SJSA1 (cell line): ENCODE measurements at regions not wholly inside any gene's neighbourhood (a gene's known extent, or its start where the extent isn't known, plus 50 kb on each side); places are given as distances from the start of the nearest gene placed in this dataset.

ENCODE experiments used
- DNase-seq, 2 experiments: peaks; one replicate each; pipeline ENCODE4 v3.0.0-alpha.2; 2015 to 2020; ENCODE audit warnings: low spot score in 2 of 2, low read depth in 1 of 2
- H3K27ac ChIP-seq: fragments of 250-450 bp; sonication (Bioruptor Pico); 2 replicates; pipeline ENCODE4 v1.5.1; 2020; ENCODE audit warnings: mild to moderate bottlenecking, moderate library complexity
- H3K27me3 ChIP-seq: fragments of 250-450 bp; sonication (Bioruptor Pico); replicated peaks from 2 replicates; pipeline ENCODE4 v1.5.1; 2020; ENCODE audit warnings: mild to moderate bottlenecking, moderate library complexity
- H3K36me3 ChIP-seq: fragments of 250-450 bp; sonication (Bioruptor Pico); 2 replicates; pipeline ENCODE4 v1.5.1; 2020; ENCODE audit warnings: mild to moderate bottlenecking
- H3K4me1 ChIP-seq: fragments of 250-450 bp; sonication (Bioruptor Pico); replicated peaks from 2 replicates; pipeline ENCODE4 v1.6.1; 2021; ENCODE audit warnings: mild to moderate bottlenecking
- H3K4me3 ChIP-seq: fragments of 250-450 bp; sonication (Bioruptor Pico); 2 replicates; pipeline ENCODE4 v1.5.1; 2020; ENCODE audit warnings: mild to moderate bottlenecking
- H3K9me3 ChIP-seq: fragments of 250-450 bp; sonication (Bioruptor Pico); replicated peaks from 2 replicates; pipeline ENCODE4 v1.5.1; 2020; ENCODE audit warnings: mild to moderate bottlenecking

GRCh38 chr12:93152617-93153016, 223.5 kb upstream of the EEA1 start:
- Histone ChIP-seq H3K4me1 (no peaks in the 10 kb centered on the region), H3K27me3 (no peaks in the 10 kb centered on the region), H3K9me3 (no peaks in the 10 kb centered on the region), H3K27ac (no peak overlapping the region), H3K4me3 (no peak overlapping the region), H3K36me3 (no peaks in the 10 kb centered on the region)
- DNase-seq, result no peak

DNA sequence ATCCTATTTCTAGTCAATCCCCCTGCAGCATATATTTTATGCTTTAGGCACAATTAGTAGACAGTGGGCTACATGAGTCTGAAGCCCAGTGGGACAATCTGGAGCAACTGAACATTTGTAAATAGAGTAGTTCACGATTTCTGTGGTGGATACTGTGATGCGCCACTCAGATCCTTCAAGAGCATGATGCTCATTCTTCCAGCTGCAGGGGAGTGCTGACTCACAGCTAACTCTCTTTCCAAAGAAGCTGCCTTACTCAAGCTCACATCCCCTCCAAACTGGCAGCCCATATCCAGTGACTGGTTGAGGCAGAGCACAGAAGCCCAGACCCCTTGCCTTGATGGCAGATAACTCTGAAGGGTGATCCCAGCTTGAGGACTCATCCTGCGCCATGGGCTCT, 224.2 kb upstream of the EEA1 start:
- DNase-seq, result no peak
- H3K36me3 ChIP-seq, result no peaks in the 10 kb centered on the region

DNA sequence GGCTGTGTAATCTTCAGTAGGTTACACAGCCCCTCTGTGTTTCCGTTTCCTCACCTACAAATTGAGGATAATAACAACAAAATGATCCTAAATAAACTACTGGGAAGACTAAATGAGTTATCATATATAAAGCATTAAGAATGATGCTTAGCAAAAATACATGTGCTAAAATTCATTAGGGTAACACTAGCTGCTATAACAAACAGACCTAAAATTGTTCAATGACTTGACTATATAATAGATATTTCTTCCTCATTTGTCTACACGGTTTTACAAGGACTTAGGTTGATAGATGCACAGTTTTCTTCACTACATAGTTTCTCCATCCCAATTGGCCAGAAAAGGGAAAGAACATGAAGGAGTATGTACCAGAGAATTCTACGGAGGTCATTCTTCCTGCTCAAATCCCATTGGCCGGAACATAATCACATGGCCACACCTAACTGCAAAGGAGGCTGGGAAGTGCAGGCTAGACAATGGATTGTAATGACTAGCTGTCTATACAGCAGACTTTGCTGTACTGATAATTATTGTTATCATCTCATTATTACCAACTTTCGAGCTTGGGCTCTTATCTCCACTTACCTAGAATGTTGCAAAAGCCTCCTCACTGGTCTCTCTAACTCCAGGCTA, 223.5 kb upstream of the NUDT4 start:
- Histone ChIP-seq H3K9me3 (no peaks in the 10 kb centered on the region), H3K27me3 (no peaks in the 10 kb centered on the region), H3K36me3 (no peaks in the 10 kb centered on the region), H3K4me3 (no peak overlapping the region), H3K4me1 (no peaks in the 10 kb centered on the region), H3K27ac (no peak overlapping the region)
- DNase-seq, result no peak

More for the DNA sequence above, 224.2 kb upstream of the EEA1 start:
- no peaks in the 10 kb centered on the region for H3K4me1 ChIP-seq
- no peaks in the 10 kb centered on the region for H3K27me3 ChIP-seq
- no peak overlapping the region for H3K4me3 ChIP-seq
- H3K9me3 ChIP-seq, result no peaks in the 10 kb centered on the region
- H3K27ac ChIP-seq, result no peak overlapping the region

DNA sequence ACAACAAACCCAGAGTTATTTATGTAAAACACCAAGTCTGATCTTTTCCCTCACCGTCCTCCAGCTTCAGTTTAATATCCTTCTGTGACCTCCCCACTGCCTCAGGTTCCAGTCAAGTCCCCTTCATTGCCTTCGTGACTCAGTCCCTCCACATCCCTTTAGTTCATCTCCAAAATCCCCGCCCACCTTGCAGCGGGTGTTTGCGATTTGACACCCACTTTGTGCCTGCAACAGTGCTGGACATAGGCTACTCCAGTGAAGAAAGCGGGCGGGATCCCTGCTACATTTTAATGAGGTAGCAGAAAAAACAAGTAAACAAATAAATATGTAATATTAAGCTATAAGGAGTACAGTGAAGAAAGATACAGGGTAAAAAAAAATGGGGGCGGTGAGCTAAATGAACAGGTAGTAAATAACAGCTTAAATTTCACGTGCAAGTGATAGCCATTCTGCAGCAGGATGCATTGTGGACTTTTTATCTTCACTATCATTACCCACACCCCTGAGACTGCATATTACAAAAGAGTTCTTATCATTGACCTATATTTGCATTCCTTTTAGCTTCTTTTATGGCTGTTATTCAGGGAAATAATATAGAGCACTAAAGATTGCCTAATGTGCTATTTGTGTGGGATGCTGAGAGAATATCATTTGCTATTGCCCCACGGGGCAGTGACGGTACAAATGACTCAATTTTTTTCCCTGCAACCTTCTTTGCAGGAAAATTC, 222.8 kb upstream of the NUDT4 start:
- DNase-seq, result no peak

GRCh38 chr12:93156086-93156716, 221.5 kb upstream of the NUDT4 start:
- H3K27ac ChIP-seq, result no peak overlapping the region
- H3K4me1 ChIP-seq, result no peaks in the 10 kb centered on the region
- DNase-seq, result no peak
- H3K4me3 ChIP-seq, result no peak overlapping the region
- H3K27me3 ChIP-seq, result no peaks in the 10 kb centered on the region
- H3K36me3 ChIP-seq, result no peaks in the 10 kb centered on the region
- H3K9me3 ChIP-seq, result no peaks in the 10 kb centered on the region

More for the DNA sequence above, 222.8 kb upstream of the NUDT4 start:
- Histone ChIP-seq H3K9me3 (no peaks in the 10 kb centered on the region), H3K4me3 (no peak overlapping the region), H3K27ac (no peak overlapping the region), H3K36me3 (no peaks in the 10 kb centered on the region), H3K27me3 (no peaks in the 10 kb centered on the region), H3K4me1 (no peaks in the 10 kb centered on the region)

- Histone ChIP-seq H3K9me3 (no peaks in the 10 kb centered on the region), H3K27ac (no peak overlapping the region), H3K4me1 (no peaks in the 10 kb centered on the region), H3K36me3 (no peaks in the 10 kb centered on the region), H3K4me3 (no peak overlapping the region), H3K27me3 (no peaks in the 10 kb centered on the region)
- DNase-seq, result no peak
Measured at GRCh38 chr12:93157279-93157678, 220.4 kb upstream of the NUDT4 start.

- no peak overlapping the region for H3K27ac ChIP-seq
- DNase-seq, result no peak
- H3K27me3 ChIP-seq, result no peaks in the 10 kb centered on the region
- no peak overlapping the region for H3K4me3 ChIP-seq
- no peaks in the 10 kb centered on the region for H3K36me3 ChIP-seq
- no peaks in the 10 kb centered on the region for H3K4me1 ChIP-seq
- H3K9me3 ChIP-seq, result no peaks in the 10 kb centered on the region
Measured at GRCh38 chr12:93158065-93158843, 219.5 kb upstream of the NUDT4 start.

DNA sequence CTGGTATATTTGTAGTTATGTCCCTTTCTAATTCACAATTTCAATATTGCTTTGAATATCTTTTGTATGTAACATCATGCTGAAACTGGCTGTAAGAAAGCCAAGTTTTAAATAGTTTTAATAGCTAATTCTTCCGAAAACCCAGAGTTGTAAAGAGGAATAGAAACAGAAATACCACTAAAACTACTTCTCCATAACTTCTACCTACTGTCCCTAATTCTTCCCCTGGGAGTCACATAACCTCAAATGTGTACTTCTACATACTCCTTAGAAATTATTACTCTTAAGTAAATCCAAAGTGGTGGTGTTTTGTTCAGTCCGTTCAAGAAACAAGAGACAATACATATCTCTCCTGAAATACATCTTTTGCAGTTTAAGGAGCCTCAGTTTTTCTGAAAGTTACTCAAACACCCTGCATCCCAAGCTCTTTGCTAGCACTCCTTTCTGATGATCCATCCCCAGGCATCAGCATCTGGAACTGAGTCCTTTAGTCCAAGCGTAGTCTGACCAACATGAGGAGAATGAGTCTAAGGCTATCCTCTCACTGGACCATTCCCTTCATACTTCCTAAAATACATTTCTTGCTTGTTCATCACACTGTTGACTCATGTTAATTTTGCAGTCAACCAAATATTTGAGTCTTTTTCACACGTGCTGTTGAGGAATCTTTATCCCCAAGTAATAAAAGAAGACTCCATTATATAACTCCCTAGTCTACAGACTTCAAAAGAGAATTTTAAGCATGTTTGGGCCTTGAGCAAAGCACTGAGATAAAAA, 214.3 kb upstream of the NUDT4 start:
- no peak for DNase-seq
- no peaks in the 10 kb centered on the region for H3K9me3 ChIP-seq
- H3K4me3 ChIP-seq, result no peak overlapping the region
- H3K4me1 ChIP-seq, result no peaks in the 10 kb centered on the region
- H3K36me3 ChIP-seq, result no peaks in the 10 kb centered on the region
- H3K27me3 ChIP-seq, result no peaks in the 10 kb centered on the region
- no peak overlapping the region for H3K27ac ChIP-seq

DNA sequence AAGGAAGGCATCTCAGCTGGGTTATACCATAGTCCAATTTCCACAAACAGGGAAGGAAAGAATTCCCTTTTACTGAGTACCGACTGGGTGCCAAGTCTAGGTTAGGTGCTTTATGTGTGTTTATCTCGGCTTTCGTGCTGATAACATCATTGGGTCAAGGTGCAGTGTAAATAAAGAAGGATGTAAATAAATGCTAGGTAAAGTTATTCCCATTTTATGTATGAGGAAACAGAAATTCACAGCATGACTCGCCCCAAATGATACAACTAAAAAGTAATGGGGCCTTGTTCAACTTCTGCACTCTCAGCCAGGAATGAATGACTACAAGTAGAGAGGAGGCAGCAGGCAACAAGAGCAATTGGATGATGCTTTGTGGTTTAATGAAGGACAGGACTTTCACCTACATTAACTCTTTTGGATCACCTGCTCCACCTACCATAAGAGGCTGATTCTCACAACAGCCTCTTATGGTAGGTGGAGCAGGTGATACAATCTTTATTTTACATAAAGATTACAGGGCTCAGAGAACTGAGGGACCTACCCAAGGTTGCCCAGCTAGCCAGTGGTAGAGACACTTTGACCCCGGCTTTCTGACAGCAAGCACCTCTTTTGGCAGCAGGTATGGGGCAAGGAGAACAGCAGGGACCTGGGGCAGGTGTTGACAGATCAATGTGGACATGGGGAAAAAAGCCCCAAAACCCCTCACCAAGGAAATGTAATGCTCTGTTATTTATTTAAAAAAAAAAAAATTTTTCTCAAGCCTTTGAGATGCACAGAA, 213.4 kb upstream of the NUDT4 start:
- no peaks in the 10 kb centered on the region for H3K9me3 ChIP-seq
- no peak overlapping the region for H3K27ac ChIP-seq
- DNase-seq, result no peak
- no peaks in the 10 kb centered on the region for H3K36me3 ChIP-seq
- no peaks in the 10 kb centered on the region for H3K4me1 ChIP-seq
- H3K4me3 ChIP-seq, result no peak overlapping the region
- no peaks in the 10 kb centered on the region for H3K27me3 ChIP-seq

- Histone ChIP-seq H3K27ac (no peak overlapping the region), H3K4me3 (no peak overlapping the region), H3K27me3 (no peaks in the 10 kb centered on the region), H3K36me3 (no peaks in the 10 kb centered on the region), H3K4me1 (no peaks in the 10 kb centered on the region), H3K9me3 (no peaks in the 10 kb centered on the region)
- no peak for DNase-seq
Measured at GRCh38 chr12:93165384-93165932, 212.3 kb upstream of the NUDT4 start.

DNA sequence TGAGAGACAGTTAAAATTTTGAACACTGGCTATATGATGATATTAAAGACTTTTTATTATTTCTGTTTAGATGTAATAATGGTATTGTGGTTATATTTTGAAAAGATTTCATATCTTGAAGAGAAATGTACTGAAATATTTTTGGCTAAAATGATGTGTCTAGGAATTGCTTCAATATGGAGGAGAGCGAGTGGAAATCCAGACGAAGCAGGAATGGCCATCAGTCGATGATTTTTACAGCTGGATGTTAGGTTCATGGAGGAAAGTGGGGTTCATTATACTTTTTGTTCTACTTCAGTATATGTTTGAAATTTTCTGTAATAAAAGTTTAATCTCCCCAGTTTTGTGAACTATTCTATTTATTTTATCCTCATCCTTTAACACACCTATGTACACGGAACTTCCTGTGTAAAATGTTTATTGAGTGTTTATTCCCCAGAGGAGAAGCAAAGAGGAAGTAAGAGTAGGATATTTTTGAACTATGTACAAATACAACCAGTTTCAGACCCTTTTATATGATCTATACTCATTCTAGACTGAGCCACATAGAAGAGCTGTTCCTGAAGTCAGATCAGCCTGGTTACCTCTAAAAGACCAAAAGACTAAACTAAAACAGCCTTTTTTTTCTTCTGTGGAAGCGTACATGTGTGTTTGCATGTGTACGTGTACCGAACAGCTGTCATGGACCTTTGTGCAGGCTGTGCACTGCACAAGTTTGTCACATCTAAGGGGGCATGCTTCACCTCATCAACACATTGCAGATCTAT, 211.0 kb upstream of the NUDT4 start:
- Histone ChIP-seq H3K4me3 (no peak overlapping the region), H3K36me3 (no peaks in the 10 kb centered on the region), H3K4me1 (no peaks in the 10 kb centered on the region), H3K9me3 (no peaks in the 10 kb centered on the region), H3K27me3 (no peaks in the 10 kb centered on the region), H3K27ac (no peak overlapping the region)
- no peak for DNase-seq

- H3K9me3 ChIP-seq, result no peaks in the 10 kb centered on the region
Measured at GRCh38 chr12:93167331-93167730, 210.4 kb upstream of the NUDT4 start.

More at GRCh38 chr12:93167331-93167730, 210.4 kb upstream of the NUDT4 start:
- no peak for DNase-seq
- Histone ChIP-seq H3K36me3 (no peaks in the 10 kb centered on the region), H3K4me1 (no peaks in the 10 kb centered on the region), H3K27me3 (no peaks in the 10 kb centered on the region), H3K4me3 (no peak overlapping the region), H3K27ac (no peak overlapping the region)
